SKM-1 treated with dmso at 0.1 percent for 144 hours (cell line): ENCODE measurements at regions not wholly inside any gene's neighbourhood (a gene's known extent, or its start where the extent isn't known, plus 50 kb on each side); places are given as distances from the start of the nearest gene placed in this dataset.
"Not testable (repeated sequence)": the region's sequence is repeated elsewhere in the genome, so short reads cannot be mapped to it uniquely, and the experiment has no call there.

Experiments used
- DNase-seq: peaks from one replicate; lab custom pipeline; 2025; ENCODE audit not compliant: unreplicated experiment; lab: John Stamatoyannopoulos, UW

DNA sequence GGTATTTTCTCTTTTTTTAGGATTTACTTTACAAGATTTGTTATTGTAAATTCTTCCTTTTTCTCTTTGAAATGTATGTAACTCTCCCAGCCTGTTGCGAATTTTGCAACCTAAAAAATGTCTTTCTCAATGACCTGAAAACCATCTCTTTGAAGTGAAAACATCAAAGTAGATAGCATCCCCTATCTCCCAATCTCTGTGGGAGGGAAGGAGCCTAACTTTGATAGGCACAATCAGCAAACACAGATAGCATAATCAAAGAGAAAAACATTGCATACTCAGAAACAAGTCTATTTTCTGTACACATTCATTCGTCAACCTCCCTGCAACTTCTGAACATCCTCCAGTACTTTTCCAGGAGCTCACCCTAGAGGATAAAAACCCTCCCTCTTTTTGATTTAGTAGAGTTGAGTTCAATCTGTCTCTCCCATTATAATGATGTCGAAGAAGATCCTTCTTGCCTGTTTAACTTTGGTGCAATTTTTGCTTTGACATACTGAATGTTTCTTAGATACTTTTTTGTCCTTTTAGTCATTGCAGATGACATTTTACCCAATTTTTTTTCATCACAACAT, 849.2 kb upstream of the LRFN5 start:
- no peak for DNase-seq

- DNase-seq: no peak
These were observed 873.5 kb upstream of the LRFN5 start for GRCh38 chr14:40733206-40733605.

DNA sequence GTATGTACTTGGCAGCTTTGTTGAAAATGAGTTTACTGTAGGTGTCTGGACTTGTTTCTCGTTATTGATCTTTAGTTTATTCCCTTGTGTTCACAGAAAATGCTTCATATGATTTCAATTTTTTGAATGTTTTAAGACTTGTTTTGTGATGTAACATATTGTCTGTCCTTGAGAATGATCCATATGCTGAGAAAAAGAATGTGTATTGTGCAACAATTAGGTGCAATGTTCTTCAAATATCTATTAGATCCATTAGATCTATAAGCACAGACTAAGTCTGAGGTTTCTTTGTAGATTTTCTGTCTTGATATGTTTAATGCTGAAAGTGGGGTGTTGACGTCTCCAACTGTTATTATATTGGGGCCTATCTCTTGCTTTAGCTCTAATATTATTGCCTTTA, 879.6 kb upstream of the LRFN5 start:
- no peak for DNase-seq

GRCh38 chr14:40713387-40713786, 893.3 kb upstream of the LRFN5 start:
- no peak for DNase-seq

- no peak for DNase-seq
These were observed 909.4 kb upstream of the LRFN5 start for GRCh38 chr14:40697231-40697630.

GRCh38 chr14:40694023-40694422, 912.7 kb upstream of the LRFN5 start:
- DNase-seq: no peak

GRCh38 chr14:40691066-40691465, 915.6 kb upstream of the LRFN5 start:
- DNase-seq: no peak

- DNase-seq: no peak
These were observed 920.9 kb upstream of the LRFN5 start for GRCh38 chr14:40685764-40686163.

DNA sequence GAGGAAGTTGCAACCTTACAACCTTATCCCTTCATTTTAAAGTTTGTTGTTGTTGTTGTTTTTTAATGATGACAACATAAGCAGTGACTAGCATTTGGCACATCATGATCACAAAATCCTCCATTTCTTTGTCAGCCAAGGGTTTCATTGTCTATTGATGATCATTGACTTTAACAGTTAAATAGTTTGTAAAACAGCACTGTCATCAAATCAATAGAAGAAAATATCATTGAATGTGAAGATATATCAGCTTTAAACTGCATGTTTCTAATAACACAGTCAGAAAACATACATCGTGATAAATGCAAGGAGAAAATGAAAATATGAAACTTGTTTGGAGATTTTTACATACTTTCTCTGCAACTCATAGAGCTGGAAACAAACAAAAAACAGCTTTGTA, 922.3 kb upstream of the LRFN5 start:
- DNase-seq: no peak

DNA sequence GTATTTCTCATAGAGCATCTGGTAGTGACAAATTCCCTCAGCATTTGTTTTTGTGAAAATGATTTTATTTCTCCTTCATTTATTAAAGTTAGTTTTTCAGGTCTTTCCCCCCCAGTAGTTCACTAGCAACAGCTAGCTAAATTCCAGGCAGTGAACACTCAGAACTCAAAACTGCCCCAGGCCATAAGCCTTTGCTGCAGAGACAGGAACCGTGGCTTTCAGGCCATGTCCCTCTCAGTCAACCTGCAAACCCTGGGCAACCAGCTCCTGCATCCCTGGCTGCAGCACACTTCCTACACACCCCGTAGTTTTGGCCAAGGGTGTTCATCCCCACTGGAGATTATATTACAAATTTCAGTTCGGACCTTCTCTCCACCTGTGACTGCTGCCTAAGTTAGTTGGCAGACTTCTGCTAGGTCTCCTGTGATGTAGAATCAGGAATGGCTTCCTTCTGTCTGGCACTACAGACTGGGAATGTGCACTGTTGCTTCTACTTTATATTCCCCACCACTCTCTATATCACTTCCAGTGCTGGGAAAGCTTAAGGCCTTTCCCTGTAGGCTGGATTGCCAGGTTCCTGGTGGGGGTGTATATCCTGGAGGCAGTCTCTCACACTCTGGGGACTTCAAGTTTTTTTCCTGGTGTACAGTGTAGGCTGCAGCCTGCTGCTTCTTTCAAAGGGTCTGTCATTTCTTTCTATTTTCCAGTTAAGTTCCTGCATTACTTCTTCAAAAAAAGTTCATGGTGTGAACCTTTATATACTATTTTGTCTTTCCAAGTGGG, 924.4 kb upstream of the LRFN5 start:
- no peak for DNase-seq

- no peak for DNase-seq
These were observed 927.4 kb upstream of the LRFN5 start for GRCh38 chr14:40679256-40679655.

DNA sequence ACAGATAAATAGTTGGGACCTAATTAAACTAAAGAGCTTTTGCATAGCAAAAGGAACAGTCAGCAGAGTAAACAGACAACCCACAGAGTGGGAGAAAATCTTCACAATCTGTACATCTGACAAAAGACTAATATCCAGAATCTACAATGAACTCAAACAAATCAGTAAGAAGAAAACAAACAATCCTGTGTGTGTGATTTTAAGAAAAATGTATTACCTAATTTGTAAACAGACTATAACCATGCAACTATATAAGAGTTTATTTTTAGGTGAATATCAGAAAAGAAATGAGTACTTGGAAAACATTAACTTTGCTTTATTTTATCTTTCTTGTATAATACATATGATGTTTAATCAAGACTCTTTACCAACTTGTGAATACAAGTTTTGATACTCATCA, 929.5 kb upstream of the LRFN5 start:
- DNase-seq: not testable (repeated sequence)

GRCh38 chr14:40674502-40674901, 932.2 kb upstream of the LRFN5 start:
- DNase-seq: no peak

- DNase-seq: no peak
These were observed 950.4 kb upstream of the LRFN5 start for GRCh38 chr14:40656311-40656710.

GRCh38 chr14:40652089-40652691, 954.5 kb upstream of the LRFN5 start:
- no peak for DNase-seq

GRCh38 chr14:40630471-40630870, 976.2 kb upstream of the LRFN5 start:
- DNase-seq: no peak

GRCh38 chr14:40629551-40630137, 977.0 kb upstream of the LRFN5 start:
- not testable (repeated sequence) for DNase-seq

GRCh38 chr14:40629144-40629543, 977.5 kb upstream of the LRFN5 start:
- no peak for DNase-seq

DNA sequence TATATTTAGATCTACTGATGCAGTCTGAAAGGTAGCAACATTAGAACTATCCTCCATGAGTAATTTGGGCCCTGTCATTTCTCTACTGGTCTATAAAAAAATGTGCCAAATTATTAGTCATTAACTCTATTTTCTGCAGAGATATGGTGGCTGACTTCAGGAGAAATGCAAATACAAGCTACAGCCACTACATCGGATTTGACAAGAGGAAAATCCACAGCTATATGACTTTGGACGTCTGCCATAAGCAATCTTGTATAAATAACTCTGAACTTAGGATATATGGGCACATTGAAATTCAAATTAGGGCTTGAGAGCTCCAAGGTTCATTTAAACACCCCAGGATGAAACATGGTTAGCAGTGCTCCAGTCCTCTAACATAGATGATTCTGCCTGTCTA, 983.0 kb upstream of the LRFN5 start:
- DNase-seq: no peak

DNA sequence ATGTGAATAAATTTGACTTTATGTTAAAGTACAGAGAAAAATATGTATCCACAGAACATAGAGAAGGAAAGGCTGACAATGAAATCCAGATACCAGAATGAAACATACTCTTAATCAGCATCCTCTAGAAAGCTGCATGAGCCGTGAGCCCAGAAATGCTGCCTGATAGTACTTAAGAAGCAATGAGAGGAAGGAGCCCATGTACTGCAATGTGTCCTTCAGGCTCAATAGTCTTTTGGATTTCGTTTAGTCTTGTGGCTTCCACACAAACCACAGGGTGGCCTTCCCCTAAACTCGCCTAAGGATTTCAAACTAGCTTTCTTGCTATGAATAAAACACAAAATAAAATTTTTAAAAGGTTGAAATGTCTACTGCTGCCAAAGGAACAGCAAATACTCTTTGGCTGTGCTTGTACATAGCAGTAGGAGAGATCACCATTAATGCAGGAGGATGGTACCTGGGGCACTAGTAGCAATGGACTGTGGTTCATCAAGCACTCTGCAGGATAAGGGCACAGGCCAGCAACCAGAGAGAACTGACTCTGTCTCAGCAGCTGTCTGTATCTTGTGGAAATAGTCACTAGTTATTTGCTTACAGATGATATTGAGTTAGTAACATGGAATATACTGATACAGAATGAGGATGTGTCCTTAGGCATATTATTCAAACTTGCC, 988.3 kb upstream of the LRFN5 start:
- no peak for DNase-seq

DNA sequence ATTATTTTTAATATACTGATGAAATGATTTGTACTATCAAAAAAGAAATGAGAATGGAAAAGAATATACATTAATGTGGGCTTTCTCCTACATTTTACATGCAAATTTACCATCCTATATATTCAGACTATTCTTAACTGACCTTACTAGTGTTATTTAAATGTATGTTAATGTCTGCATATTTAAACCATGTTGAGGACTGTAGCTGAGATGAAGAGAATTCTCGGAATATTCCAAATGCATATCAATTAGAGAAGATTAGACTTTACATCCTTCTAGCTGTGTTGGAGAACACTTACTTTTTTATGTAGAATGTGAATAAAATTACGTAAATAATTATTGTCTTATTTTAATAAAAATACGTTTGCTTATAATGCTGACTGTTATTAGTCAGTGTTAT, 990.1 kb upstream of the LRFN5 start:
- DNase-seq: no peak

GRCh38 chr14:40601063-40601462, 1005.6 kb upstream of the LRFN5 start:
- no peak for DNase-seq
